IMR-90 (cell line): ENCODE measurements at regions not wholly inside any gene's neighbourhood (a gene's known extent, or its start where the extent isn't known, plus 50 kb on each side); places are given as distances from the start of the nearest gene placed in this dataset.

Experiments used
- ATAC-seq: fragments of 200-7000 bp; cut with Tn5 transposase; 2 replicates; pipeline ENCODE4 v1.9.1; 2020; ENCODE audit warnings: low read depth, mild to moderate bottlenecking, moderate library complexity
- BruUV-seq: library from RNA; stranded (reverse); fragments of 400-500 nt; replicated peaks from 2 replicates; lab custom pipeline; 2021; lab: Mats Ljungman, UMichigan
- CTCF ChIA-PET: fragments of 300-600 bp; formaldehyde crosslinking; extraction: SDS; loops from one replicate; lab custom pipeline; 2021; ENCODE audit warnings: antibody characterized with exemption; lab: Yijun Ruan, JAX
- POLR2A ChIA-PET: fragments of 300-600 bp; sonication (Branson Sonifier 250); formaldehyde crosslinking; loops from one replicate; lab custom pipeline; 2022; ENCODE audit warnings: antibody characterized with exemption; ENCODE audit not compliant: unreplicated experiment; lab: Charles Lee
- DNase-seq: peaks from one replicate; pipeline ENCODE4 v3.0.0; 2013
- H2AFZ ChIP-seq: replicated peaks from 2 replicates; pipeline ENCODE3; 2013; ENCODE audit warnings: low read length, mild to moderate bottlenecking; ENCODE audit not compliant: poor library complexity
- H2AK5ac ChIP-seq: 2 replicates; pipeline ENCODE4 v1.6.1; 2013; ENCODE audit warnings: low read depth, low read length, inconsistent platforms
- H2AK9ac ChIP-seq: replicated peaks from 2 replicates; pipeline ENCODE3; 2013; ENCODE audit warnings: mild to moderate bottlenecking, low read depth, low read length, moderate library complexity; ENCODE audit not compliant: poor library complexity
- H2BK120ac ChIP-seq: 2 replicates; pipeline ENCODE4 v1.6.1; 2013; ENCODE audit warnings: low read depth, low read length, inconsistent platforms
- H2BK15ac ChIP-seq: 3 replicates; pipeline ENCODE4 v1.6.1; 2013; ENCODE audit warnings: low read depth, low read length, inconsistent platforms
- H2BK20ac ChIP-seq: 2 replicates; pipeline ENCODE4 v1.6.1; 2013; ENCODE audit warnings: low read depth, mild to moderate bottlenecking, inconsistent platforms, low read length, moderate library complexity
- H2BK5ac ChIP-seq: 2 replicates; pipeline ENCODE4 v1.6.1; 2013; ENCODE audit warnings: mild to moderate bottlenecking, low read depth, low read length, inconsistent platforms; ENCODE audit not compliant: poor library complexity, severe bottlenecking
- H3K14ac ChIP-seq: replicated peaks from 2 replicates; pipeline ENCODE4 v1.6.1; 2013; ENCODE audit warnings: low read depth, low read length, inconsistent platforms
- H3K18ac ChIP-seq: 2 replicates; pipeline ENCODE4 v1.6.1; 2013; ENCODE audit warnings: low read depth, low read length, control low read depth
- H3K23ac ChIP-seq: 2 replicates; pipeline ENCODE4 v1.6.1; 2013; ENCODE audit warnings: low read depth, low read length, inconsistent platforms
- H3K27ac ChIP-seq: 2 replicates; pipeline ENCODE4 v1.5.1; 2013; ENCODE audit warnings: mild to moderate bottlenecking, control low read depth, low read length; ENCODE audit not compliant: insufficient read depth
- H3K27me3 ChIP-seq: 2 replicates; pipeline ENCODE4 v1.6.1; 2013; ENCODE audit warnings: low read length; ENCODE audit not compliant: control insufficient read depth, insufficient read depth
- H3K36me3 ChIP-seq: 2 replicates; pipeline ENCODE4 v1.6.1; 2013; ENCODE audit warnings: low read length, mixed read lengths; ENCODE audit not compliant: control insufficient read depth, insufficient read depth
- H3K4ac ChIP-seq: 2 replicates; pipeline ENCODE4 v1.6.1; 2013; ENCODE audit warnings: low read depth, low read length, inconsistent platforms
- H3K4me1 ChIP-seq: 2 replicates; pipeline ENCODE4 v1.6.1; 2013; ENCODE audit warnings: low read length, mixed read lengths; ENCODE audit not compliant: control insufficient read depth, insufficient read depth
- H3K4me2 ChIP-seq: 2 replicates; pipeline ENCODE4 v1.6.1; 2013; ENCODE audit warnings: low read depth, mild to moderate bottlenecking, control low read depth, low read length, moderate library complexity
- H3K4me3 ChIP-seq: 2 replicates; pipeline ENCODE4 v1.5.1; 2013; ENCODE audit warnings: low read depth, mild to moderate bottlenecking, control low read depth, low read length, moderate library complexity; ENCODE audit not compliant: insufficient read depth
- H3K56ac ChIP-seq: 2 replicates; pipeline ENCODE4 v1.6.1; 2013; ENCODE audit warnings: low read length, inconsistent platforms; ENCODE audit not compliant: insufficient read depth; ENCODE audit errors: extremely low read depth
- H3K79me1 ChIP-seq, 2 experiments: 2 replicates each; pipeline ENCODE4 v1.6.1; 2013; ENCODE audit warnings: low read length in 2 of 2, inconsistent platforms in 1 of 2, low read depth in 1 of 2
- H3K9ac ChIP-seq: 2 replicates; pipeline ENCODE4 v1.6.1; 2013; ENCODE audit warnings: low read depth, low read length, control low read depth
- H3K9me1 ChIP-seq: 2 replicates; pipeline ENCODE4 v1.6.1; 2013; ENCODE audit warnings: low read length, inconsistent platforms; ENCODE audit not compliant: insufficient read depth
- H3K9me3 ChIP-seq: 2 replicates; pipeline ENCODE4 v1.6.1; 2013; ENCODE audit warnings: low read length; ENCODE audit not compliant: control insufficient read depth, insufficient read depth
- H4K20me1 ChIP-seq: 2 replicates; pipeline ENCODE4 v1.6.1; 2013; ENCODE audit warnings: low read length, inconsistent platforms; ENCODE audit not compliant: insufficient read depth
- H4K5ac ChIP-seq: 2 replicates; pipeline ENCODE4 v1.6.1; 2013; ENCODE audit warnings: mild to moderate bottlenecking, low read depth, low read length, control low read depth
- H4K8ac ChIP-seq, 2 experiments: 2 replicates each; pipeline ENCODE4 v1.6.1; 2013; ENCODE audit warnings: low read depth in 2 of 2, low read length in 2 of 2, control low read depth in 1 of 2, inconsistent platforms in 1 of 2
- H4K91ac ChIP-seq: 2 replicates; pipeline ENCODE4 v1.6.1; 2013; ENCODE audit warnings: low read depth, low read length, inconsistent platforms; ENCODE audit not compliant: insufficient read depth
- BHLHE40 ChIP-seq: fragments of 150-350 bp; IDR thresholded peaks from 2 replicates; pipeline ENCODE4 v1.6.1; 2016; ENCODE audit warnings: mild to moderate bottlenecking, low read depth, low read length
- CEBPB ChIP-seq: IDR thresholded peaks from 2 replicates; pipeline ENCODE4 v1.6.1; 2012; ENCODE audit warnings: low read depth, low read length, improper control_type of control experiment
- CHD1 ChIP-seq: IDR thresholded peaks from 2 replicates; pipeline ENCODE4 v1.6.1; 2012; ENCODE audit warnings: low read depth, low read length, improper control_type of control experiment
- CTCF ChIP-seq: conservative IDR thresholded peaks from 2 replicates; pipeline ENCODE4 v1.5.1; 2012; ENCODE audit warnings: mild to moderate bottlenecking, low read depth, low read length, improper control_type of control experiment
- MAFK ChIP-seq: IDR thresholded peaks from 2 replicates; pipeline ENCODE4 v1.6.1; 2012; ENCODE audit warnings: low read depth, low read length, improper control_type of control experiment
- MAZ ChIP-seq: IDR thresholded peaks from 2 replicates; pipeline ENCODE4 v1.6.1; 2012; ENCODE audit warnings: low read depth, mild to moderate bottlenecking, low read length, improper control_type of control experiment, moderate library complexity, borderline replicate concordance
- MXI1 ChIP-seq: IDR thresholded peaks from 2 replicates; pipeline ENCODE4 v1.6.1; 2012; ENCODE audit warnings: low read depth, mild to moderate bottlenecking, low read length, moderate library complexity, borderline replicate concordance
- NFE2L2 ChIP-seq: fragments of 150-350 bp; IDR thresholded peaks from 2 replicates; pipeline ENCODE4 v1.6.1; 2016; ENCODE audit warnings: low read depth, mild to moderate bottlenecking, low read length
- POLR2A ChIP-seq: IDR thresholded peaks from 2 replicates; pipeline ENCODE4 v1.6.1; 2012; ENCODE audit warnings: mild to moderate bottlenecking, low read depth, low read length
- RAD21 ChIP-seq: IDR thresholded peaks from 2 replicates; pipeline ENCODE4 v1.6.1; 2012; ENCODE audit warnings: low read length, improper control_type of control experiment
- RCOR1 ChIP-seq: IDR thresholded peaks from 2 replicates; pipeline ENCODE4 v1.6.1; 2012; ENCODE audit warnings: mild to moderate bottlenecking, low read length, improper control_type of control experiment; ENCODE audit not compliant: insufficient replicate concordance
- RFX5 ChIP-seq: IDR thresholded peaks from 2 replicates; pipeline ENCODE4 v1.8.0; 2012; ENCODE audit warnings: low read depth, mild to moderate bottlenecking, low read length, moderate library complexity
- SMC3 ChIP-seq: fragments of 150-350 bp; IDR thresholded peaks from 2 replicates; pipeline ENCODE4 v1.6.1; 2016; ENCODE audit warnings: low read depth, mild to moderate bottlenecking, antibody characterized with exemption, low read length, moderate library complexity
- WGBS, 2 experiments: methylation state at CpG; one replicate each; pipeline versions ENCODE4 v1.1.5 to v1.1.7; 2013; ENCODE audit warnings: missing lambda C conversion rate in 2 of 2; ENCODE audit not compliant: insufficient read length in 1 of 2; ENCODE audit errors: extremely low coverage in 2 of 2; 5-methylcytosine and 5-hydroxymethylcytosine counted together
- dilution Hi-C: fragments of 300-500 bp; cut with HindIII; formaldehyde crosslinking; loops from one replicate; pipeline ENCODE4 v1.14.3; 2018; ENCODE audit warnings: low sequenced_read_pairs; ENCODE audit not compliant: unreplicated experiment
- in situ Hi-C: fragments of 300-500 bp; cut with MboI; formaldehyde crosslinking; loops from 3 replicates; pipeline ENCODE4 v1.14.3; 2019; ENCODE audit warnings: low sequenced_read_pairs, inconsistent platforms, mixed read lengths
- intact Hi-C: fragments of 100-400 bp; cut with micrococcal nuclease; formaldehyde crosslinking; loops from 2 replicates; pipeline ENCODE4 v1.10.0; 2022
- TF ChIP-seq, protein P1 (sequence below): fragments of 150-350 bp; IDR thresholded peaks from 2 replicates; pipeline ENCODE4 v1.6.1; 2016; ENCODE audit warnings: low read depth, mild to moderate bottlenecking, low read length, moderate library complexity, borderline replicate concordance
- TF ChIP-seq, protein P2 (sequence below): fragments of 150-350 bp; IDR thresholded peaks from 2 replicates; pipeline ENCODE4 v1.6.1; 2017; ENCODE audit warnings: mild to moderate bottlenecking, antibody characterized with exemption, low read length, low read depth

DNA sequence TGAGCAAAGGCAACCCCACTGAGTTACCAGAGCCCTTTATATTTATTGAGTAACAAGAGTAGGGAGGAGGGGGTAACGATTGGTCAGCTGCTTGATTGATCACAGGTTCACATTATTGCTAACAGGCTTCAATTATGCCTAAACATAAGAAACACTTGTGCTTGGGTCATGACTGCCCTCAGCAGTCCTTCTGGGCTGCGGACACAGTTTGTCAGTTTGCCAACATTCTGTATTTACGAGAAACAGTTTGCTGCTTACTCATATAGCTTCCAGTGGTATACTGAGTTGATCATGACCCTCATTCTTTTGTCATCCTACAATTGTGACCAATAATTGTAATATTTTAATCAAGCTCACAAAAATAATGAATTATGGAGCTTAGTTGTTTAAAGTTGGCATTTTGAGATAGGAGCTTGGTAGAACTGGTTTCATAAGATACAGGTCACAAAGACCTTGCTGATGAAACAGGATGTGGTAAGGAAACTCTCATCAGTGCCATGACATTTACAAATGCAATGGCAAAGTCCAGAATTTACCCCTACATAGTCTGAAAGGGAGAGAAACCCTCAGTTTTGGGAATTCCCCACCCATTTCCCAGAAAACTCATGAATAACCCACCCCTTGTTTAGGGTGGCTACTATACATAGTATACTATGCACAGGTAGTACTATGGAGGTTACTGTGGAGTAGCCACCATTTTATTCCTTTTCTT, 1421.0 kb upstream of the FLRT2 start:
- H3K9ac ChIP-seq, result no peak overlapping the region
- H4K91ac ChIP-seq, result no peak overlapping the region
- H2AK5ac ChIP-seq, result no peak overlapping the region
- H4K8ac ChIP-seq, result no peak overlapping the region
- DNase-seq (no peak), ATAC-seq (no peak)
- H2AK9ac ChIP-seq, result no peak overlapping the region
- H3K18ac ChIP-seq, result no peak overlapping the region
- H4K5ac ChIP-seq, result no peak overlapping the region
- no peak overlapping the region for H2BK120ac ChIP-seq
- intact Hi-C loops, result no loop called here
- H3K14ac ChIP-seq, result no peak overlapping the region
- H3K4me2 ChIP-seq, result no peak overlapping the region
- no peaks in the 10 kb centered on the region for H3K27me3 ChIP-seq
- no peak overlapping the region for H3K4ac ChIP-seq
- no CpG with 5 or more reads among the region's 3 CpGs for WGBS, 2 experiments
- 0 out of 2 replicates have a peak, but pooled peaks cover 2% of the 10 kb centered on the region for H3K9me3 ChIP-seq
- no TSS peak for BruUV-seq
- no peaks in the 10 kb centered on the region for H3K36me3 ChIP-seq
- ChIA-PET CTCF (interaction anchor here (0.6 kb wide), 1 partner anchor 1165 kb away, joined by 7 read pairs; no protein-coding TSS in a partner anchor), POLR2A (no interaction called here)
- H2BK15ac ChIP-seq, result no peak overlapping the region
- no peak overlapping the region for H2AFZ ChIP-seq
- no peaks in the 10 kb centered on the region for H4K20me1 ChIP-seq
- no peak overlapping the region for H3K56ac ChIP-seq
- no peak overlapping the region for H3K4me3 ChIP-seq
- no peak overlapping the region for H3K23ac ChIP-seq
- H2BK5ac ChIP-seq, result no peak overlapping the region
- no peaks in the 10 kb centered on the region for H3K4me1 ChIP-seq
- TF ChIP-seq CHD1 (no peak), SMC3 (no peak), CTCF (no peak), BHLHE40 (no peak), MXI1 (no peak), MAZ (no peak), CEBPB (no peak), RAD21 (no peak), NFE2L2 (no peak), POLR2A (no peak), RCOR1 (no peak), RFX5 (no peak), MAFK (no peak)
- TF ChIP-seq, protein P1, sequence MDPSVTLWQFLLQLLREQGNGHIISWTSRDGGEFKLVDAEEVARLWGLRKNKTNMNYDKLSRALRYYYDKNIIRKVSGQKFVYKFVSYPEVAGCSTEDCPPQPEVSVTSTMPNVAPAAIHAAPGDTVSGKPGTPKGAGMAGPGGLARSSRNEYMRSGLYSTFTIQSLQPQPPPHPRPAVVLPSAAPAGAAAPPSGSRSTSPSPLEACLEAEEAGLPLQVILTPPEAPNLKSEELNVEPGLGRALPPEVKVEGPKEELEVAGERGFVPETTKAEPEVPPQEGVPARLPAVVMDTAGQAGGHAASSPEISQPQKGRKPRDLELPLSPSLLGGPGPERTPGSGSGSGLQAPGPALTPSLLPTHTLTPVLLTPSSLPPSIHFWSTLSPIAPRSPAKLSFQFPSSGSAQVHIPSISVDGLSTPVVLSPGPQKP, result no peak
- TF ChIP-seq, protein P2, sequence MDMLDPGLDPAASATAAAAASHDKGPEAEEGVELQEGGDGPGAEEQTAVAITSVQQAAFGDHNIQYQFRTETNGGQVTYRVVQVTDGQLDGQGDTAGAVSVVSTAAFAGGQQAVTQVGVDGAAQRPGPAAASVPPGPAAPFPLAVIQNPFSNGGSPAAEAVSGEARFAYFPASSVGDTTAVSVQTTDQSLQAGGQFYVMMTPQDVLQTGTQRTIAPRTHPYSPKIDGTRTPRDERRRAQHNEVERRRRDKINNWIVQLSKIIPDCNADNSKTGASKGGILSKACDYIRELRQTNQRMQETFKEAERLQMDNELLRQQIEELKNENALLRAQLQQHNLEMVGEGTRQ, result no peak
- in situ Hi-C loops, result no loop called here
- H3K9me1 ChIP-seq, result no peaks in the 10 kb centered on the region
- no peaks in the 10 kb centered on the region for H3K79me1 ChIP-seq
- dilution Hi-C loops, result no loop called here
- no peak overlapping the region for H2BK20ac ChIP-seq
- H3K27ac ChIP-seq, result no peak overlapping the region
